Heart left ventricle (tissue), 16 donors: ENCODE measurements at regions not wholly inside any gene's neighbourhood (a gene's known extent, or its start where the extent isn't known, plus 50 kb on each side); places are given as distances from the start of the nearest gene placed in this dataset.

Experiments
- ATAC-seq, 4 donors: fragments of 200-7000 bp; cut with Tn5 transposase; one replicate each; pipeline ENCODE4 v1.9.1; 2020 to 2022; ENCODE audit warnings: moderate library complexity in 4 of 4, mild to moderate bottlenecking in 3 of 4, moderate number of reproducible peaks in 1 of 4
- DNase-seq, 5 donors: peaks; one replicate each; pipeline ENCODE4 v3.0.0-alpha.2; 2020
- H3K27ac ChIP-seq, 12 donors: fragments of 200-600 bp; sonication (generic) in 4 of 12; one replicate each; pipeline versions ENCODE4 v1.5.0 to v1.8.0; 2016 to 2022; ENCODE audit warnings: mild to moderate bottlenecking in 2 of 12
- H3K27me3 ChIP-seq, 9 donors: fragments of 200-600 bp; sonication (generic) in 2 of 9; one replicate each; pipeline versions ENCODE4 v1.5.1 to v1.8.0; 2016 to 2022; ENCODE audit warnings: mild to moderate bottlenecking in 3 of 9
- H3K36me3 ChIP-seq, 9 donors: fragments of 200-600 bp; sonication (generic) in 2 of 9; one replicate each; pipeline versions ENCODE4 v1.5.0 to v1.8.0; 2018 to 2022; ENCODE audit warnings: mild to moderate bottlenecking in 2 of 9
- H3K4me1 ChIP-seq, 12 donors: fragments of 200-600 bp; sonication (generic) in 4 of 12; one replicate each; pipeline versions ENCODE4 v1.5.0 to v1.8.0; 2016 to 2022; ENCODE audit warnings: mild to moderate bottlenecking in 3 of 12
- H3K4me3 ChIP-seq, 12 donors: fragments of 200-600 bp; sonication (generic) in 4 of 12; one replicate each; pipeline versions ENCODE4 v1.5.0 to v1.8.0; 2017 to 2022; ENCODE audit warnings: mild to moderate bottlenecking in 9 of 12, moderate library complexity in 4 of 12
- H3K9me3 ChIP-seq, 12 donors: fragments of 200-600 bp; sonication (generic) in 4 of 12; one replicate each; pipeline versions ENCODE4 v1.5.0 to v1.8.0; 2016 to 2022; ENCODE audit warnings: mild to moderate bottlenecking in 1 of 12
- POLR2A ChIP-seq, 2 donors: fragments of 450-650 bp; IDR thresholded peaks; one replicate each; pipeline ENCODE4 v1.6.1; 2017; ENCODE audit warnings: antibody characterized with exemption in 2 of 2, mild to moderate bottlenecking in 2 of 2, moderate library complexity in 2 of 2
- WGBS, 4 donors: extraction: QIAGEN DNeasy Blood & Tissue Kit in 2 of 4; methylation state at CpG; one replicate each; pipeline versions ENCODE4 v1.1.5 to v1.1.7; 2013 to 2018; 5-methylcytosine and 5-hydroxymethylcytosine counted together
- intact Hi-C, 10 donors: fragments of 100-400 bp; cut with DNase I; formaldehyde crosslinking; loops; one replicate each; pipeline versions ENCODE4 v1.11.1 to v1.14.2; 2022
- TF ChIP-seq, protein P1 (sequence below), 12 donors: fragments of 200-600 bp; sonication (generic) in 4 of 12; IDR thresholded peaks; one replicate each; pipeline versions ENCODE4 v1.5.0 to v1.8.0; 2018 to 2022; ENCODE audit warnings: antibody characterized with exemption in 12 of 12, mild to moderate bottlenecking in 5 of 12
- donor health status: ischemic (EF 13 %, LVEDD 7.1; RV severe dilation, severe dysfunction).
- donor health status: healthy with polysubstance abuse.
- donor health status: DM: no; HTN: yes; CAD: no.
- donor health status: DM: no; HTN: no; CAD: no.
- donor health status: ischemic (EF 25% LVEDD 6.9; RV normal size, moderate dysfunction).
- donor health status: ischemic (EF 25% LVEDD 5.7; RV mildly dilated, moderate dysfunction).
- donor health status: healthy.
- donor health status: DM: yes; HTN: yes; CAD: no.
- donor health status: ischemic (EF 35%, LVEDD 5.7; RV mildly dilated, moderate dysfunction).
- donor health status: nonischemic (EF 11% LVEDD 7.7; RV severe dilation, severe dysfunction).
- donor health status: DM: yes; HTN: yes; CAD: no.
- donor health status: PGD.
- donor health status: ischemic (EF 29% LVEDD 5.4; RV normal size, mild dysfunction).
- donor health status: nonischemic (EF 23%, LVEDD 6.1; RV moderate dilation, normal function).

DNA sequence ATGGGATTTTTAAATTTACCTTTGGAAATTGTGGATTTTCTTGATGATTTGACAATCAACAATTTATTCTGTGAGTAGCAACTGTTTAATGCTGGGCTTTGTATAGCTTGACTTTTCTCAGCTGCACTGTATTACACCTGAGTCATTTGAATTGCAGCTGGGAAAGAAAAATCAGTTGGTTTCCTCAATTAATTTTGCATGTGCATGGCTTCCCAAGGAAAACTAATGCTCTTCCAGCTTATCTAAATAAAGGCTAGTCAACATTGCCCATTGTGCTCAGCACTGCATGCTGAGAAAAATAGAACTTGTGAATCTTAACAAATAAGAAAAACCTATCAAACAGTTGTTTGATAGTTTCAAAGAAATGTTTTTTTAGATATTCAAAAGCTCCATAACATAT is 268.3 kb upstream of the CDH20 start:
- Histone ChIP-seq H3K4me1 (no peaks in the 10 kb centered on the region), H3K36me3 (no peaks in the 10 kb centered on the region), H3K4me3 (no peak overlapping the region), H3K9me3 (no peaks in the 10 kb centered on the region), H3K27me3 (no peaks in the 10 kb centered on the region), H3K27ac (no peak overlapping the region)
- intact Hi-C loops = no loop called here
- no peak for ATAC-seq
- no peak for DNase-seq
- TF ChIP-seq POLR2A (IDR thresholded peaks at IDR 0.05) = no peak
- TF ChIP-seq, protein P1, sequence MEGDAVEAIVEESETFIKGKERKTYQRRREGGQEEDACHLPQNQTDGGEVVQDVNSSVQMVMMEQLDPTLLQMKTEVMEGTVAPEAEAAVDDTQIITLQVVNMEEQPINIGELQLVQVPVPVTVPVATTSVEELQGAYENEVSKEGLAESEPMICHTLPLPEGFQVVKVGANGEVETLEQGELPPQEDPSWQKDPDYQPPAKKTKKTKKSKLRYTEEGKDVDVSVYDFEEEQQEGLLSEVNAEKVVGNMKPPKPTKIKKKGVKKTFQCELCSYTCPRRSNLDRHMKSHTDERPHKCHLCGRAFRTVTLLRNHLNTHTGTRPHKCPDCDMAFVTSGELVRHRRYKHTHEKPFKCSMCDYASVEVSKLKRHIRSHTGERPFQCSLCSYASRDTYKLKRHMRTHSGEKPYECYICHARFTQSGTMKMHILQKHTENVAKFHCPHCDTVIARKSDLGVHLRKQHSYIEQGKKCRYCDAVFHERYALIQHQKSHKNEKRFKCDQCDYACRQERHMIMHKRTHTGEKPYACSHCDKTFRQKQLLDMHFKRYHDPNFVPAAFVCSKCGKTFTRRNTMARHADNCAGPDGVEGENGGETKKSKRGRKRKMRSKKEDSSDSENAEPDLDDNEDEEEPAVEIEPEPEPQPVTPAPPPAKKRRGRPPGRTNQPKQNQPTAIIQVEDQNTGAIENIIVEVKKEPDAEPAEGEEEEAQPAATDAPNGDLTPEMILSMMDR (IDR thresholded peaks at IDR 0.05) = no peak

DNA sequence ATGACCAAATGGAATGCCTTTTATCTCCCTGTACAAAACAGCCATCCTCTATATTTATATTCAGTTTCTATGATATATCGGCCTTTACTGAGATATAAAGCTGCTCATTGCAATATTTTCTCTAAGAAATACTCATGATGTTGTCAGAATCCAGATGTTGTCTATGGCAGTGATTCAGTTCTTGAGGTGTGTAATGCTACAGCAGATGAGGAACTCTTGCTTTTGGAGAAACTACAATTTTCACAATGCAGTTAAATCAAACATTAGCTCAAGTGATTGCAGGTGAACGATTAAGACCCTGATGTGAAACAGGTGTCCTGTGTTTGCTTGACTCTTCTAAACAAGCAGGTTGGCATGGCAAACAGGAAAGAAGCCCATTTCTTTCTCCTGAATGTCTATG is 256.2 kb upstream of the CDH20 start:
- no peak for TF ChIP-seq POLR2A (IDR thresholded peaks at IDR 0.05)
- TF ChIP-seq, protein P1 (IDR thresholded peaks at IDR 0.05) = no peak
- intact Hi-C loops = no loop called here

DNA sequence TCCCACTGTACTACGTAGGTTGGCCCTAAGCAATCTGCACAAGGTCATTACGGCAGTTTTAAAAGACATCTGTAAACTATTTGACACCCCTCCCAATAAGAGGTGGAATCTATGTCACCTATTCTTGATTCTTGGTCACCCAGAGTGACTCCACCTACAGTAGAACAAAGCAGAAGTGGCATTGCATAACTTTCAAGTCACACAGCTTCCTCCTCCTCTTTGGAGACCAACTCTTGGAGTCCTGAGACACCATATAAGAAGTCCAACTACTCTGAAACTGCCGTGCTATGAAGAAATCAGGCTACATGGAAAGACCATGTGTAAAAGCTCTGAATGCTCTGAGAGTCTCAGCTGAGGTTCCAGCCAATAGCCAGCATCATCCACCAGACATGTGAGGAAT is 253.5 kb upstream of the CDH20 start:
- ATAC-seq = no peak
- H3K27me3 ChIP-seq = no peaks in the 10 kb centered on the region
- 81 to 91% (median 84%) methylated on average over 3 of the region's 3 CpGs for WGBS, 4 donors
- no peak for DNase-seq
- H3K36me3 ChIP-seq = no peaks in the 10 kb centered on the region
- no peaks in the 10 kb centered on the region for H3K9me3 ChIP-seq
- intact Hi-C loops = loop anchor here in 3 of 10 donors (10.0 kb wide), 2 partner anchors 395 to 425 kb away; no protein-coding TSS in a partner anchor
- no peaks in the 10 kb centered on the region for H3K4me1 ChIP-seq
- no peak overlapping the region for H3K27ac ChIP-seq
- no peak for TF ChIP-seq POLR2A (IDR thresholded peaks at IDR 0.05)
- TF ChIP-seq, protein P1 (IDR thresholded peaks at IDR 0.05) = no peak
- no peak overlapping the region for H3K4me3 ChIP-seq

More for the DNA sequence above, 256.2 kb upstream of the CDH20 start:
- Histone ChIP-seq H3K9me3 (no peaks in the 10 kb centered on the region), H3K27me3 (no peaks in the 10 kb centered on the region), H3K36me3 (no peaks in the 10 kb centered on the region), H3K27ac (no peak overlapping the region), H3K4me3 (no peak overlapping the region), H3K4me1 (no peaks in the 10 kb centered on the region)
- 84 to 91% (median 87%) methylated on average over 2 of the region's 2 CpGs for WGBS, 4 donors
- ATAC-seq = no peak
- no peak for DNase-seq

DNA sequence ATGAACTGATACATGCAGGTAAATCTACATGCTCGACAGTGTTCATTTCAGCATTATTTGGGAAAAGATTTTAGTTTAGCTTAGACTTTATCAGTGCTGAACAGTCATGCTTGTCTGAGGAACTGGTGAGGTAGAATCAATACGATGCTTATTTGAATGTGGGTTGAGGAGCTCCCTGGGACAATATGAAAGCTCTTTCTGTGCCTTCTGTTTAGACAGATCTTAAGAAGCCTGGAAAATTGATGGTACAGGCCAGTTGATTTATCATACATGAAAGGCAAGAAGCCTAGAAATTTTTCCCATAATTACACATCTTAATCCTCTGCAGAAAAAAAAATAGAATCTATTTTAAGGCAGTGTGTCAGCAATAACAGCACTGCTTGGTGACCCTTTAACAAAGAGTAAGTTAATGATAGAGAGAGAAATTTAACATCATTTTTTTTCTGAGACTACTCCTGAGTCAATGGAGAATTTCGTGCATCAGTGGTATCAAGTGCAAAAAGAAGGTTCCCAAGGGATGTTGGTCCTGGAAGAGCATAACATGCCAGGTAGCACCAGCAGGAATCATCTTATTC is 252.2 kb upstream of the CDH20 start:
- no peaks in the 10 kb centered on the region for H3K9me3 ChIP-seq

More for the DNA sequence above, 252.2 kb upstream of the CDH20 start:
- Histone ChIP-seq H3K4me1 (no peaks in the 10 kb centered on the region), H3K27me3 (no peaks in the 10 kb centered on the region), H3K36me3 (no peaks in the 10 kb centered on the region), H3K27ac (no peak overlapping the region), H3K4me3 (no peak overlapping the region)
- DNase-seq = no peak
- TF ChIP-seq, protein P1 (IDR thresholded peaks at IDR 0.05) = no peak
- no peak for TF ChIP-seq POLR2A (IDR thresholded peaks at IDR 0.05)
- ATAC-seq = no peak
- WGBS, 4 donors = 66 to 75% (median 71%) methylated on average over 3 of the region's 3 CpGs
- intact Hi-C loops = loop anchor here in 3 of 10 donors (10.0 kb wide), 2 partner anchors 396 to 424 kb away; no protein-coding TSS in a partner anchor
